ENCODE measurements at regions not wholly inside any gene's neighbourhood (a gene's known extent, or its start where the extent isn't known, plus 50 kb on each side); places are given as distances from the start of the nearest gene placed in this dataset.

- H3K27me3 ChIP-seq, result no peaks in the 10 kb centered on the region
- no peaks in the 10 kb centered on the region for H3K9me3 ChIP-seq
- no peak for DNase-seq
- H3K27ac ChIP-seq, result no peak overlapping the region
- ATAC-seq, result no peak
- no peak overlapping the region for H3K4me3 ChIP-seq
- TF ChIP-seq CTCF (IDR thresholded peaks at IDR 0.05), result no peak
- intact Hi-C loops (cut with DNase I), result no loop called here
- 97 to 100% methylated on average over 1 of the region's 1 CpG for WGBS, 2 donors
- H3K36me3 ChIP-seq, result no peaks in the 10 kb centered on the region
- no peaks in the 10 kb centered on the region for H3K4me1 ChIP-seq
Measured at GRCh38 chr5:51958473-51958872, 575.2 kb downstream of the ISL1 start.

DNA sequence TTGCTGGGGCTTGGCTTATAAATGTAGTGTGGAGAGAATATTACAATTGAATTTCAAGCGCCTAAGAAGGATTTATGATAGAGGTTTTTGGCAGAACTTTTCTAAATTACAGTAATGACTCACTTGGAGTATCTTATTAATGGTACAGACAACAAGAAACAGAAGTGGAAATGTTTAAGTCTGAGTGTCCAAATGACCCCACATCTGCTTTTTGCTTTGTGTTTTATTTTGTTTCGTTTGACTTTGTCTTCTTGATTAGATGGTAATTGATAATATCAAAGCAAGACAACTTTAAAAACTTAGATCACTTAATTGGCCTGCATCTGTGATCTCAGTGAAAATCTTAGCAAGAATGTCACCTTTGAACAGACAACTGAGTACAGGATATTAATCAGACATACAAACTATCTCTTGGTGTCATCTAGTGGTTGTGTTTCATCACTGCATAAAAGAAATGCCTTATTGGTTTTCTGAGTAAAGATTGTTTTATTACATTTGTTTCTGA lies 577.4 kb downstream of the ISL1 start:
- WGBS, 2 donors, result 60 to 61% methylated on average over 2 of the region's 2 CpGs
- H3K4me3 ChIP-seq, result no peak overlapping the region
- intact Hi-C loops (cut with DNase I), result no loop called here

GRCh38 chr5:51961154-51961562 lies 577.9 kb downstream of the ISL1 start:
- no peak overlapping the region for H3K27ac ChIP-seq
- intact Hi-C loops (cut with DNase I), result no loop called here
- H3K4me1 ChIP-seq, result no peaks in the 10 kb centered on the region
- H3K36me3 ChIP-seq, result no peaks in the 10 kb centered on the region
- ATAC-seq (no peak), DNase-seq (no peak)
- WGBS, 2 donors, result 70 to 77% methylated on average over 4 of the region's 4 CpGs
- TF ChIP-seq CTCF (IDR thresholded peaks at IDR 0.05), result peak in 1 of 9 donors; percentile 5
- no peaks in the 10 kb centered on the region for H3K9me3 ChIP-seq
- no peaks in the 10 kb centered on the region for H3K27me3 ChIP-seq
- no peak overlapping the region for H3K4me3 ChIP-seq

More for the DNA sequence above, 577.4 kb downstream of the ISL1 start:
- DNase-seq (no peak), ATAC-seq (no peak)
- Histone ChIP-seq H3K27me3 (no peaks in the 10 kb centered on the region), H3K36me3 (no peaks in the 10 kb centered on the region), H3K27ac (no peak overlapping the region), H3K9me3 (no peaks in the 10 kb centered on the region), H3K4me1 (no peaks in the 10 kb centered on the region)
- peak in 3 of 9 donors; percentile 5 to 32 (median 15) for TF ChIP-seq CTCF (IDR thresholded peaks at IDR 0.05)

GRCh38 chr5:51968756-51969155 lies 585.5 kb downstream of the ISL1 start:
- ATAC-seq (no peak), DNase-seq (no peak)
- H3K27ac ChIP-seq, result no peak overlapping the region
- H3K27me3 ChIP-seq, result no peaks in the 10 kb centered on the region
- WGBS, 2 donors, result 24 to 31% methylated on average over 1 of the region's 1 CpG
- no peaks in the 10 kb centered on the region for H3K36me3 ChIP-seq
- TF ChIP-seq CTCF (IDR thresholded peaks at IDR 0.05), result no peak
- intact Hi-C loops (cut with DNase I), result no loop called here
- H3K4me1 ChIP-seq, result no peaks in the 10 kb centered on the region
- H3K9me3 ChIP-seq, result peaks cover 0 to 2% (median 0%) of the 10 kb centered on the region in 11 donors
- H3K4me3 ChIP-seq, result no peak overlapping the region

Data from heart right ventricle (tissue), 16 donors.